Gastroesophageal sphincter (tissue), 4 donors: ENCODE measurements at regions not wholly inside any gene's neighbourhood (a gene's known extent, or its start where the extent isn't known, plus 50 kb on each side); places are given as distances from the start of the nearest gene placed in this dataset.

Source experiments
- ATAC-seq: fragments of 150-250 bp; one replicate; pipeline ENCODE4 v1.9.1; 2016; ENCODE audit warnings: mild to moderate bottlenecking, moderate library complexity
- H3K27ac ChIP-seq, 4 donors: fragments of 200-600 bp; sonication (generic) in 3 of 4; 1 replicate in 3 of 4; 2 replicates in 1 of 4; pipeline ENCODE4 v1.5.1; 2016 to 2019
- H3K27me3 ChIP-seq: fragments of 200-600 bp; sonication (generic); one replicate; pipeline ENCODE4 v1.5.1; 2019
- H3K36me3 ChIP-seq, 2 donors: fragments of 200-600 bp; sonication (generic); one replicate each; pipeline ENCODE4 v1.5.1; 2019; ENCODE audit warnings: control low read depth in 1 of 2
- H3K4me1 ChIP-seq, 3 donors: fragments of 200-600 bp; sonication (generic); 1 replicate in 2 of 3; 2 replicates in 1 of 3; pipeline ENCODE4 v1.5.1; 2016 to 2019; ENCODE audit warnings: control low read depth in 2 of 3
- H3K4me3 ChIP-seq, 2 donors: fragments of 200-600 bp; sonication (generic); one replicate each; pipeline ENCODE4 v1.5.1; 2019; ENCODE audit warnings: mild to moderate bottlenecking in 1 of 2, moderate library complexity in 1 of 2
- H3K9me3 ChIP-seq, 3 donors: fragments of 200-600 bp; sonication (generic); one replicate each; pipeline ENCODE4 v1.5.1; 2017 to 2019; ENCODE audit warnings: control low read depth in 2 of 3
- EP300 ChIP-seq: sonication (generic); formaldehyde crosslinking; IDR thresholded peaks from one replicate; pipeline ENCODE4 v1.6.1; 2017; ENCODE audit warnings: antibody characterized with exemption, mild to moderate bottlenecking
- POLR2A ChIP-seq, 2 donors: fragments of 450-650 bp; IDR thresholded peaks; one replicate each; pipeline ENCODE4 v1.6.1; 2017; ENCODE audit warnings: antibody characterized with exemption in 2 of 2, mild to moderate bottlenecking in 2 of 2, moderate library complexity in 1 of 2
- POLR2AphosphoS5 ChIP-seq: sonication (generic); formaldehyde crosslinking; IDR thresholded peaks from one replicate; pipeline ENCODE4 v1.6.1; 2017; ENCODE audit warnings: antibody characterized with exemption
- WGBS, 2 donors: methylation state at CpG; one replicate each; pipeline ENCODE4 v1.1.5; 2018; ENCODE audit warnings: low coverage in 1 of 2; 5-methylcytosine and 5-hydroxymethylcytosine counted together
- TF ChIP-seq, protein P1 (sequence below), 4 experiments: fragments of 200-600 bp in 2 of 4; fragments of 450-650 bp in 2 of 4; sonication (generic) in 1 of 4; IDR thresholded peaks; one replicate each; pipeline ENCODE4 v1.5.1; 2017 to 2019; ENCODE audit warnings: antibody characterized with exemption in 4 of 4, mild to moderate bottlenecking in 2 of 4, moderate library complexity in 2 of 4

DNA sequence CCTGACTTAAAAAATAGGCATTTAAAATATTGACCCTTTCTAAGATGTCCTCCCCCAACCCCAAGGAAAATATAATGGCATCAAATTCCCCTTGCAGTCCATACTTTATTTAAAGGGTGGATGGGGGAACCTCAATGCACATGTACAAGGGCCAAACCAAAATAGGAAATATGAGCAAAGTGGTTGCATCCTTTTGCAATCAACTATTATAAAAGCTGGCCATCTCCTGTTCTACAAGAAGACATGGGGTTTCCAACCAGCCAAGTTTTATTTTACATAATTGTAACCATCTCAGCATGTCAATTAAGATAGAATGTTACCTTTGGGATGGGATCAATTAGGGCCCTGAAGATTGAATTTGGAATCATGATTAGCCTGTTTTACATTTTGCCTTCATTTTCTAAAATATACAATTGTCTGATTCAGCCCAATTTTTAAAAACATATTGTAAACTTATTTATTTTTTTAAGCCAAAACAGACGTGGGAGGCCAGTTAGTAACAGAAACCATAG is 146.7 kb upstream of the NFIA start:
- H3K9me3 ChIP-seq = no peaks in the 10 kb centered on the region
- no peaks in the 10 kb centered on the region for H3K27me3 ChIP-seq
- H3K36me3 ChIP-seq = no peaks in the 10 kb centered on the region
- WGBS, 2 donors = 18 to 20% methylated on average over 1 of the region's 1 CpG
- ATAC-seq = no peak
- no peak overlapping the region for H3K4me3 ChIP-seq
- TF ChIP-seq POLR2A (IDR thresholded peaks at IDR 0.05) = no peak
- TF ChIP-seq POLR2AphosphoS5 = no peak
- TF ChIP-seq EP300 = no peak
- TF ChIP-seq, protein P1, sequence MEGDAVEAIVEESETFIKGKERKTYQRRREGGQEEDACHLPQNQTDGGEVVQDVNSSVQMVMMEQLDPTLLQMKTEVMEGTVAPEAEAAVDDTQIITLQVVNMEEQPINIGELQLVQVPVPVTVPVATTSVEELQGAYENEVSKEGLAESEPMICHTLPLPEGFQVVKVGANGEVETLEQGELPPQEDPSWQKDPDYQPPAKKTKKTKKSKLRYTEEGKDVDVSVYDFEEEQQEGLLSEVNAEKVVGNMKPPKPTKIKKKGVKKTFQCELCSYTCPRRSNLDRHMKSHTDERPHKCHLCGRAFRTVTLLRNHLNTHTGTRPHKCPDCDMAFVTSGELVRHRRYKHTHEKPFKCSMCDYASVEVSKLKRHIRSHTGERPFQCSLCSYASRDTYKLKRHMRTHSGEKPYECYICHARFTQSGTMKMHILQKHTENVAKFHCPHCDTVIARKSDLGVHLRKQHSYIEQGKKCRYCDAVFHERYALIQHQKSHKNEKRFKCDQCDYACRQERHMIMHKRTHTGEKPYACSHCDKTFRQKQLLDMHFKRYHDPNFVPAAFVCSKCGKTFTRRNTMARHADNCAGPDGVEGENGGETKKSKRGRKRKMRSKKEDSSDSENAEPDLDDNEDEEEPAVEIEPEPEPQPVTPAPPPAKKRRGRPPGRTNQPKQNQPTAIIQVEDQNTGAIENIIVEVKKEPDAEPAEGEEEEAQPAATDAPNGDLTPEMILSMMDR (IDR thresholded peaks at IDR 0.05) = no peak
- peaks cover 0 to 10% (median 3%) of the 10 kb centered on the region in 3 donors for H3K4me1 ChIP-seq
- no peak overlapping the region for H3K27ac ChIP-seq

GRCh38 chr1:60930130-60930529 is 152.2 kb upstream of the NFIA start:
- no peaks in the 10 kb centered on the region for H3K9me3 ChIP-seq
- H3K27me3 ChIP-seq = no peaks in the 10 kb centered on the region
- WGBS, 2 donors = 78 to 100% methylated on average over 1 of the region's 3 CpGs
- H3K4me3 ChIP-seq = no peak overlapping the region
- no peak overlapping the region for H3K27ac ChIP-seq
- no peaks in the 10 kb centered on the region for H3K4me1 ChIP-seq
- TF ChIP-seq POLR2AphosphoS5 (no peak), POLR2A (IDR thresholded peaks at IDR 0.05) (no peak), EP300 (no peak)
- TF ChIP-seq, protein P1 (IDR thresholded peaks at IDR 0.05) = no peak
- no peak for ATAC-seq
- no peaks in the 10 kb centered on the region for H3K36me3 ChIP-seq

DNA sequence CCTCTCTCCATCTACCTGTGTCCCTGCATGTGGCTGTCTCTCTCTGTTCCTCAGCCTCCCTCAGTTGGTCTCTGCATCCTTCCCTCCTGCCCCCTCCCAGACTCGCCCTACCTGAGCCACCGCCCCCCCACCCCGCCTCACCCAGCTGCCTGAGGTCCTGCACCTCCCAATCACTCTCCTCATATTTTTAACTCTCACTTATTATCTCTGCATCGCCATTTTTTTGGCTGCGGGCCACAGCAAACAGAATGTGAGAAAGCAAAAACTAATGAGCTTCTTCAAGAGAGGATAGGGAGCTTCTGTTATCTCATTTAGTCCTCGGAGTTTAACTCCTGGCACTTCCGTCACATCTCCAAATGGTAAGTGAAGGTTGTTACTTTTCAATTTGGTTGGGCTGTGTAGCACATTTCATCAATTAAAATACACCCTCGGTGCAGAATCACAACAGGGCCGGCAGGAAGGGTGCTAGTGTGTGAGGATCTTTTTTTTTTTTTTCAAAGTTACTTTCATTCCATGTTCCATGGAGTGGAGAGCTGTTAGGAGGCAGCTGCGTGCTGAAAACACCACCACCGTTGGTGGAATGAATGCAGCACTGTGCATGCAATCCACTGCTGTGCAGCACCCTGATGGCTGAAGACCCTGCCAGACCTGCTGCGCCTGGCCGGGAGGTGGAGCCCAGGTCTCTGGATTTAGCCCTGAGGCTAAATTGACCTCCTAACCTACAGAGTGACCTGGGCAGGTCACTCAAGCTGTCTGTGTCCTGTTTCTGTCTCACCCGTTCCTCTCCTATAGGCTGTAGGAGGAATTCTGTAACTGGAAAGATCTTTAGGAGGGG is 157.2 kb upstream of the NFIA start:
- no peak for ATAC-seq
- 62 to 63% methylated on average over 9 to 11 of the region's 14 CpGs for WGBS, 2 donors
- TF ChIP-seq POLR2AphosphoS5 (no peak), EP300 (no peak), POLR2A (IDR thresholded peaks at IDR 0.05) (no peak)
- TF ChIP-seq, protein P1 (IDR thresholded peaks at IDR 0.05) = no peak
- H3K9me3 ChIP-seq = no peaks in the 10 kb centered on the region
- no peak overlapping the region for H3K4me3 ChIP-seq
- no peak overlapping the region for H3K27ac ChIP-seq
- peaks cover 0 to 17% (median 0%) of the 10 kb centered on the region in 3 donors for H3K4me1 ChIP-seq
- no peaks in the 10 kb centered on the region for H3K36me3 ChIP-seq
- no peaks in the 10 kb centered on the region for H3K27me3 ChIP-seq

DNA sequence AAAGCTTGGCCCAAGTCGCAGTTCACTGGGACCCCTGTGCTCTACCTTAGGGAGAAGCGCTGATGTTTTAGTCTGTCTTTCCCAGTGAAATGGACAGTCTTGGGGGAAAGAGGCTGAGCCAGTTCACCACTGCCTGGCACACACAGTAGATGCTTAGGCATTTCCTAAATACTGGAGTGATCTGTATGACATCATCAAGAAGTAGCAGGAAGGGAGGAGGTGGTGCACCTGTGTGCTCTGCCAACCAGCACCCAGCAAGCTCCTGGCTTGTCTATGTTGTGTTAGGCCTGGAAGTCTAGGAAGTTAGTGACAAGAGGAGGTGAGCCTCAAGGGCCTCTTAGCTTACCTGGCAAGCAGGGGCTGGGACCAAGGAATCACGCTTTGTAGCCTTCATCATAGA is 158.2 kb upstream of the NFIA start:
- Histone ChIP-seq H3K27me3 (no peaks in the 10 kb centered on the region), H3K4me1 (peaks cover 0 to 17% (median 0%) of the 10 kb centered on the region in 3 donors), H3K27ac (no peak overlapping the region), H3K36me3 (no peaks in the 10 kb centered on the region), H3K4me3 (no peak overlapping the region), H3K9me3 (no peaks in the 10 kb centered on the region)
- TF ChIP-seq POLR2AphosphoS5 = no peak
- no peak for TF ChIP-seq POLR2A (IDR thresholded peaks at IDR 0.05)
- TF ChIP-seq EP300 = no peak
- TF ChIP-seq, protein P1 (IDR thresholded peaks at IDR 0.05) = no peak
- ATAC-seq = no peak
- 92 to 100% methylated on average over 2 of the region's 3 CpGs for WGBS, 2 donors
